T-cell (primary cell): ENCODE measurements at regions not wholly inside any gene's neighbourhood (a gene's known extent, or its start where the extent isn't known, plus 50 kb on each side); places are given as distances from the start of the nearest gene placed in this dataset.

Experiments
- ATAC-seq, 4 experiments: fragments of 200-7000 bp in 3 of 4; fragments of 150-1000 bp in 1 of 4; cut with Tn5 transposase; replicated peaks in 1 of 4; 1 replicate in 3 of 4; 2 replicates in 1 of 4; pipeline ENCODE4 v1.10.0; 2021; ENCODE audit warnings: moderate library complexity in 3 of 4, mild to moderate bottlenecking in 2 of 4, moderate number of reproducible peaks in 1 of 4
- CTCF ChIA-PET, 2 donors: fragments of 300-600 bp; sonication (Branson Sonifier 250); formaldehyde crosslinking; loops; one replicate each; lab custom pipeline; 2022; ENCODE audit warnings: antibody characterized with exemption in 2 of 2; lab: Charles Lee
- POLR2A ChIA-PET, 2 donors: fragments of 300-600 bp; sonication (Branson Sonifier 250); formaldehyde crosslinking; loops; one replicate each; lab custom pipeline; 2022; ENCODE audit warnings: antibody characterized with exemption in 2 of 2; lab: Charles Lee
- DNase-seq, 35 experiments: peaks; one replicate each; pipeline versions ENCODE4 v3.0.0 to v3.0.0-alpha.2; 2013 to 2023
- H3K27ac ChIP-seq: one replicate; pipeline ENCODE4 v1.5.1; 2013; ENCODE audit warnings: low read length
- H3K27me3 ChIP-seq, 2 experiments: replicated peaks in 1 of 2; 1 replicate in 1 of 2; 2 replicates in 1 of 2; pipeline versions ENCODE4 v1.6.1 to v1.7.0; 2013; ENCODE audit warnings: low read length in 1 of 2, mixed read lengths in 1 of 2; ENCODE audit not compliant: control insufficient read depth in 2 of 2, insufficient read depth in 2 of 2; ENCODE audit errors: extremely low read depth in 1 of 2
- H3K36me3 ChIP-seq, 2 donors: 1 replicate in 1 of 2; 2 replicates in 1 of 2; pipeline versions ENCODE4 v1.6.1 to v1.7.0; 2013; ENCODE audit warnings: low read length in 1 of 2; ENCODE audit not compliant: control insufficient read depth in 2 of 2, insufficient read depth in 1 of 2; ENCODE audit errors: extremely low read depth in 1 of 2
- H3K4me1 ChIP-seq, 2 experiments: 1 replicate in 1 of 2; 2 replicates in 1 of 2; pipeline versions ENCODE4 v1.6.1 to v1.7.0; 2013; ENCODE audit warnings: low read length in 2 of 2, mixed read lengths in 1 of 2; ENCODE audit not compliant: insufficient read depth in 2 of 2, control insufficient read depth in 1 of 2; ENCODE audit errors: extremely low read depth in 1 of 2
- H3K4me3 ChIP-seq, 2 donors: 1 replicate in 1 of 2; 2 replicates in 1 of 2; pipeline versions ENCODE4 v1.5.1 to v1.7.0; 2013; ENCODE audit warnings: mild to moderate bottlenecking in 2 of 2, low read length in 1 of 2, moderate library complexity in 1 of 2; ENCODE audit not compliant: control insufficient read depth in 1 of 2; ENCODE audit errors: extremely low read depth in 1 of 2
- H3K9me3 ChIP-seq: 2 replicates; pipeline ENCODE4 v1.7.0; 2013
- H3K27ac Mint-ChIP-seq, 2 donors: one replicate each; pipeline ENCODE4 v1.8.0; 2020 to 2021; ENCODE audit warnings: mild to moderate bottlenecking in 2 of 2, mixed read lengths in 2 of 2
- H3K27me3 Mint-ChIP-seq, 2 donors: one replicate each; pipeline ENCODE4 v1.8.0; 2021 to 2022; ENCODE audit warnings: mixed read lengths in 2 of 2
- H3K36me3 Mint-ChIP-seq: one replicate; pipeline ENCODE4 v1.8.0; 2021; ENCODE audit warnings: mixed read lengths
- H3K4me1 Mint-ChIP-seq, 3 donors: one replicate each; pipeline ENCODE4 v1.8.0; 2020 to 2022; ENCODE audit warnings: mixed read lengths in 3 of 3, mild to moderate bottlenecking in 1 of 3
- H3K4me3 Mint-ChIP-seq, 3 donors: one replicate each; pipeline ENCODE4 v1.8.0; 2020 to 2022; ENCODE audit warnings: mild to moderate bottlenecking in 3 of 3, mixed read lengths in 3 of 3, moderate library complexity in 3 of 3
- H3K9me3 Mint-ChIP-seq, 3 donors: one replicate each; pipeline ENCODE4 v1.8.0; 2020 to 2022; ENCODE audit warnings: mixed read lengths in 3 of 3
- WGBS: methylation state at CpG from one replicate; pipeline ENCODE4 v1.1.5; 2013; ENCODE audit warnings: missing lambda C conversion rate; ENCODE audit not compliant: insufficient coverage; 5-methylcytosine and 5-hydroxymethylcytosine counted together

GRCh38 chr15:97680606-97681220 is 279.8 kb upstream of the ARRDC4 start:
- Histone ChIP-seq H3K27ac (no peak overlapping the region), H3K27me3 (no peaks in the 10 kb centered on the region), H3K36me3 (no peaks in the 10 kb centered on the region), H3K4me3 (no peak overlapping the region), H3K4me1 (no peaks in the 10 kb centered on the region), H3K9me3 (no peaks in the 10 kb centered on the region)
- ATAC-seq (no peak), DNase-seq (no peak)
- Mint-ChIP-seq H3K27me3 (no peaks in the 10 kb centered on the region), H3K27ac (no peak overlapping the region), H3K9me3 (peaks cover 0 to 10% (median 3%) of the 10 kb centered on the region in 3 donors), H3K4me1 (no peaks in the 10 kb centered on the region), H3K36me3 (no peaks in the 10 kb centered on the region), H3K4me3 (no peak overlapping the region)
- no CpG with 5 or more reads among the region's 5 CpGs for WGBS
- CTCF ChIA-PET, result no interaction called here
- POLR2A ChIA-PET, result no interaction called here

- Mint-ChIP-seq H3K27me3 (no peaks in the 10 kb centered on the region), H3K36me3 (no peaks in the 10 kb centered on the region), H3K27ac (no peak overlapping the region), H3K9me3 (peaks cover 2 to 13% (median 7%) of the 10 kb centered on the region in 3 donors), H3K4me1 (no peaks in the 10 kb centered on the region), H3K4me3 (no peak overlapping the region)
- Histone ChIP-seq H3K36me3 (no peaks in the 10 kb centered on the region), H3K27me3 (no peaks in the 10 kb centered on the region), H3K27ac (no peak overlapping the region), H3K4me1 (no peaks in the 10 kb centered on the region), H3K4me3 (no peak overlapping the region), H3K9me3 (no peaks in the 10 kb centered on the region)
- POLR2A ChIA-PET, result interaction anchor here in 1 of 2 donors (0.6 kb wide), 1 partner anchor 996 kb away, joined by 4 read pairs; no protein-coding TSS in a partner anchor
- WGBS, result no CpG with 5 or more reads among the region's 3 CpGs
- ATAC-seq (no peak), DNase-seq (no peak)
- CTCF ChIA-PET, result no interaction called here
Observed at GRCh38 chr15:97683831-97684230, 276.7 kb upstream of the ARRDC4 start.

- no peaks in the 10 kb centered on the region for H3K27me3 Mint-ChIP-seq
- no peak overlapping the region for H3K4me3 Mint-ChIP-seq
- H3K4me3 ChIP-seq, result no peak overlapping the region
- no peaks in the 10 kb centered on the region for H3K27me3 ChIP-seq
- no peaks in the 10 kb centered on the region for H3K36me3 Mint-ChIP-seq
- peaks cover 2 to 13% (median 7%) of the 10 kb centered on the region in 3 donors for H3K9me3 Mint-ChIP-seq
- CTCF ChIA-PET, result no interaction called here
- H3K27ac ChIP-seq, result no peak overlapping the region
- no peak for ATAC-seq
- WGBS, result 5% methylated on average over 4 of the region's 6 CpGs
- no peaks in the 10 kb centered on the region for H3K36me3 ChIP-seq
- POLR2A ChIA-PET, result interaction anchor here in 1 of 2 donors (0.6 kb wide), 1 partner anchor 997 kb away, joined by 4 read pairs; no protein-coding TSS in a partner anchor
- no peaks in the 10 kb centered on the region for H3K4me1 Mint-ChIP-seq
- no peaks in the 10 kb centered on the region for H3K4me1 ChIP-seq
- no peak for DNase-seq
- no peak overlapping the region for H3K27ac Mint-ChIP-seq
- no peaks in the 10 kb centered on the region for H3K9me3 ChIP-seq
Observed at GRCh38 chr15:97684249-97684648, 276.3 kb upstream of the ARRDC4 start.

GRCh38 chr15:97686324-97686723 is 274.2 kb upstream of the ARRDC4 start:
- DNase-seq (no peak), ATAC-seq (no peak)
- Histone ChIP-seq H3K9me3 (no peaks in the 10 kb centered on the region), H3K4me1 (no peaks in the 10 kb centered on the region), H3K27ac (no peak overlapping the region), H3K4me3 (no peak overlapping the region), H3K27me3 (no peaks in the 10 kb centered on the region), H3K36me3 (no peaks in the 10 kb centered on the region)
- Mint-ChIP-seq H3K27ac (no peak overlapping the region), H3K36me3 (no peaks in the 10 kb centered on the region), H3K4me3 (no peak overlapping the region), H3K9me3 (peaks cover 2 to 13% (median 4%) of the 10 kb centered on the region in 3 donors), H3K4me1 (no peaks in the 10 kb centered on the region), H3K27me3 (peaks cover 0 to 3% of the 10 kb centered on the region in 2 donors)
- no CpG with 5 or more reads among the region's 2 CpGs for WGBS
- ChIA-PET CTCF (no interaction called here), POLR2A (no interaction called here)

GRCh38 chr15:97687654-97688053 is 272.8 kb upstream of the ARRDC4 start:
- Mint-ChIP-seq H3K4me3 (no peak overlapping the region), H3K27me3 (peaks cover 0 to 3% of the 10 kb centered on the region in 2 donors), H3K4me1 (no peaks in the 10 kb centered on the region), H3K36me3 (no peaks in the 10 kb centered on the region), H3K27ac (no peak overlapping the region), H3K9me3 (peaks cover 2 to 10% (median 4%) of the 10 kb centered on the region in 3 donors)
- H3K4me1 ChIP-seq, result no peaks in the 10 kb centered on the region
- DNase-seq (no peak), ATAC-seq (no peak)
- no peaks in the 10 kb centered on the region for H3K36me3 ChIP-seq
- POLR2A ChIA-PET, result no interaction called here
- H3K27me3 ChIP-seq, result no peaks in the 10 kb centered on the region
- H3K27ac ChIP-seq, result no peak overlapping the region
- H3K4me3 ChIP-seq, result no peak overlapping the region
- H3K9me3 ChIP-seq, result no peaks in the 10 kb centered on the region
- CTCF ChIA-PET, result no interaction called here

- H3K27me3 ChIP-seq, result no peaks in the 10 kb centered on the region
- ATAC-seq (no peak), DNase-seq (no peak)
- no peaks in the 10 kb centered on the region for H3K36me3 Mint-ChIP-seq
- H3K36me3 ChIP-seq, result no peaks in the 10 kb centered on the region
- H3K4me3 ChIP-seq, result no peak overlapping the region
- no peaks in the 10 kb centered on the region for H3K9me3 ChIP-seq
- H3K27ac Mint-ChIP-seq, result no peak overlapping the region
- no peak overlapping the region for H3K27ac ChIP-seq
- CTCF ChIA-PET, result no interaction called here
- POLR2A ChIA-PET, result no interaction called here
- H3K4me1 ChIP-seq, result no peaks in the 10 kb centered on the region
- no peaks in the 10 kb centered on the region for H3K4me1 Mint-ChIP-seq
- H3K4me3 Mint-ChIP-seq, result no peak overlapping the region
- 70% methylated on average over 2 of the region's 4 CpGs for WGBS
- peaks cover 0 to 3% of the 10 kb centered on the region in 2 donors for H3K27me3 Mint-ChIP-seq
- peaks cover 2 to 10% (median 4%) of the 10 kb centered on the region in 3 donors for H3K9me3 Mint-ChIP-seq
Observed at GRCh38 chr15:97688177-97688576, 272.3 kb upstream of the ARRDC4 start.
